Muscle of back (tissue), 3 donors: ENCODE measurements at regions not wholly inside any gene's neighbourhood (a gene's known extent, or its start where the extent isn't known, plus 50 kb on each side); places are given as distances from the start of the nearest gene placed in this dataset.
A peak's percentile ranks its signal among the peaks of the same experiment; 100 is the strongest.

Experiments
- DNase-seq, 3 donors: peaks; one replicate each; pipeline versions ENCODE4 v3.0.0 to v3.0.0-alpha.2; 2013

- DNase-seq: no peak
Observed at GRCh38 chr2:18503376-18504228, 56.9 kb downstream of the RDH14 start.

GRCh38 chr2:18502142-18502541, 58.3 kb downstream of the RDH14 start:
- DNase-seq: no peak

GRCh38 chr2:18501729-18502128, 58.7 kb downstream of the RDH14 start:
- DNase-seq: no peak

GRCh38 chr2:18501156-18501555, 59.3 kb downstream of the RDH14 start:
- DNase-seq: no peak

GRCh38 chr2:18500333-18500732, 60.1 kb downstream of the RDH14 start:
- peak in 1 of 3 donors; percentile 67 for DNase-seq

- DNase-seq: no peak
Observed at GRCh38 chr2:18498531-18498930, 61.9 kb downstream of the RDH14 start.

- DNase-seq: no peak
Observed at GRCh38 chr2:18496516-18496915, 63.9 kb downstream of the RDH14 start.

- DNase-seq: no peak
Observed at GRCh38 chr2:18495058-18495457, 65.4 kb downstream of the RDH14 start.

GRCh38 chr2:18492721-18493120, 67.7 kb downstream of the RDH14 start:
- DNase-seq: no peak

GRCh38 chr2:18491577-18491976, 68.9 kb downstream of the RDH14 start:
- peak in 2 of 3 donors; percentile 48 to 72 for DNase-seq

GRCh38 chr2:18490901-18491300, 69.6 kb downstream of the RDH14 start:
- no peak for DNase-seq

- DNase-seq: peak in 2 of 3 donors; percentile 52 to 67
Observed at GRCh38 chr2:18487106-18487913, 73.1 kb downstream of the RDH14 start.

GRCh38 chr2:18484625-18485024, 75.8 kb downstream of the RDH14 start:
- DNase-seq: no peak

- no peak for DNase-seq
Observed at GRCh38 chr2:18483896-18484295, 76.6 kb downstream of the RDH14 start.

- DNase-seq: no peak
Observed at GRCh38 chr2:18482666-18483065, 77.8 kb downstream of the RDH14 start.

- peak; percentile 78 to 91 (median 84) for DNase-seq
Observed at GRCh38 chr2:18479947-18480369, 80.5 kb downstream of the RDH14 start.

- no peak for DNase-seq
Observed at GRCh38 chr2:18477293-18477692, 83.2 kb downstream of the RDH14 start.

GRCh38 chr2:18476484-18476883, 84.0 kb downstream of the RDH14 start:
- DNase-seq: no peak

GRCh38 chr2:18475884-18476283, 84.6 kb downstream of the RDH14 start:
- DNase-seq: no peak

- DNase-seq: peak in 2 of 3 donors; percentile 27 to 48
Observed at GRCh38 chr2:18474700-18475099, 85.8 kb downstream of the RDH14 start.

- DNase-seq: peak in 2 of 3 donors; percentile 75 to 76
Observed at GRCh38 chr2:18473241-18474181, 86.9 kb downstream of the RDH14 start.
